BE2C (cell line): ENCODE measurements at regions not wholly inside any gene's neighbourhood (a gene's known extent, or its start where the extent isn't known, plus 50 kb on each side); places are given as distances from the start of the nearest gene placed in this dataset.

Experiments used
- DNase-seq: peaks from one replicate; pipeline ENCODE4 v3.0.0-alpha.2; 2020
- H3K27me3 ChIP-seq: fragments of 250-450 bp; sonication (Bioruptor Pico); 2 replicates; pipeline ENCODE4 v1.5.1; 2020; ENCODE audit warnings: mild to moderate bottlenecking
- H3K36me3 ChIP-seq: fragments of 250-450 bp; sonication (Bioruptor Pico); 2 replicates; pipeline ENCODE4 v1.5.1; 2020; ENCODE audit warnings: mild to moderate bottlenecking
- H3K4me1 ChIP-seq: fragments of 250-450 bp; sonication (Bioruptor Pico); 2 replicates; pipeline ENCODE4 v1.5.1; 2020
- H3K4me3 ChIP-seq: 2 replicates; pipeline ENCODE4 v1.5.1; 2011; ENCODE audit warnings: low read depth, low read length
- H3K9me3 ChIP-seq: fragments of 250-450 bp; sonication (Bioruptor Pico); 2 replicates; pipeline ENCODE4 v1.5.1; 2020
- TF ChIP-seq, protein P1 (sequence below): IDR thresholded peaks from 2 replicates; pipeline ENCODE4 v1.5.1; 2012; ENCODE audit warnings: mild to moderate bottlenecking, low read depth, low read length

DNA sequence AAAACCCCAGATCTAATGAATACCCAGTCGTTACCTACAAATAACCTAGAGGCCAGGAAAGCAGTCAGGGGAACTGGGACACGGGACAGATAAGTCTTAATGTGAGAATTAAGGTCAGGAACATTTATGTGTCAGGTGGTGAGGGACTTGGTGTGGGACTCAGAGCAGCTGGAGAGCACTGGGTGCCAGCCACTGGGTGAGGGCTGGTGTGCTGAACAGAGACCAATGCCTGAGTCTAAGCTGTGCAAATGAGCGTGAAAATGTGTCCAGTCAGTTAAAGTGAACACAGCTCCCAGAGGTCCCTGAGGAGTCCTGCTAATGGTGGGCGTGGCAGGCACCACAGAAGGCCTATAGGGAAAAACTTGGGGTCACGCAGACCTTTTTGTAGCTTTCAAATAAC lies 225.9 kb downstream of the C1D start:
- no peaks in the 10 kb centered on the region for H3K27me3 ChIP-seq
- H3K9me3 ChIP-seq, result no peaks in the 10 kb centered on the region
- DNase-seq, result no peak
- TF ChIP-seq, protein P1, sequence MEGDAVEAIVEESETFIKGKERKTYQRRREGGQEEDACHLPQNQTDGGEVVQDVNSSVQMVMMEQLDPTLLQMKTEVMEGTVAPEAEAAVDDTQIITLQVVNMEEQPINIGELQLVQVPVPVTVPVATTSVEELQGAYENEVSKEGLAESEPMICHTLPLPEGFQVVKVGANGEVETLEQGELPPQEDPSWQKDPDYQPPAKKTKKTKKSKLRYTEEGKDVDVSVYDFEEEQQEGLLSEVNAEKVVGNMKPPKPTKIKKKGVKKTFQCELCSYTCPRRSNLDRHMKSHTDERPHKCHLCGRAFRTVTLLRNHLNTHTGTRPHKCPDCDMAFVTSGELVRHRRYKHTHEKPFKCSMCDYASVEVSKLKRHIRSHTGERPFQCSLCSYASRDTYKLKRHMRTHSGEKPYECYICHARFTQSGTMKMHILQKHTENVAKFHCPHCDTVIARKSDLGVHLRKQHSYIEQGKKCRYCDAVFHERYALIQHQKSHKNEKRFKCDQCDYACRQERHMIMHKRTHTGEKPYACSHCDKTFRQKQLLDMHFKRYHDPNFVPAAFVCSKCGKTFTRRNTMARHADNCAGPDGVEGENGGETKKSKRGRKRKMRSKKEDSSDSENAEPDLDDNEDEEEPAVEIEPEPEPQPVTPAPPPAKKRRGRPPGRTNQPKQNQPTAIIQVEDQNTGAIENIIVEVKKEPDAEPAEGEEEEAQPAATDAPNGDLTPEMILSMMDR, result no peak
- H3K36me3 ChIP-seq, result no peaks in the 10 kb centered on the region
- H3K4me1 ChIP-seq, result peaks cover 4% of the 10 kb centered on the region; the same call in 1 of the 2 replicates
- no peak overlapping the region for H3K4me3 ChIP-seq

DNA sequence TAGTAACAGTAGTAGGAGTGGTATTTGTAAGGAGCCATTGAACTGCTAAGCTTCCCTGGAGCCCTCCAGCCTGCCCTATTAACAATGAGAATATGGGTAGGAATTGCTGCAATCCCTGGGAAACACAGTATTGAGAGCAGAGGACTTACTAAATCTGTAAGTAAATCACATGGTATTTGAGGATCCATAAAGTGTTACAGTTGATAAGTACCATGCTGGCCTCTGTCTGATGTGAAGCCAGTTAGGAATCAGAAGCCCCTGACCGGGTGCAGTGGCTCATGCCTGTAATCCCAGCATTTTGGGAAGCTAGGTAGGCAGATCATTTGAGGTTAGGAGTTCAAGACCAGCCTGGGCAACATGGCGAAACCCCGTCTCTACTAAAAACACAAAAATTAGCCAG lies 224.6 kb downstream of the C1D start:
- no peak overlapping the region for H3K4me3 ChIP-seq
- H3K4me1 ChIP-seq, result peaks cover 4% of the 10 kb centered on the region
- DNase-seq, result no peak
- no peaks in the 10 kb centered on the region for H3K9me3 ChIP-seq
- H3K27me3 ChIP-seq, result no peaks in the 10 kb centered on the region
- no peaks in the 10 kb centered on the region for H3K36me3 ChIP-seq
- TF ChIP-seq, protein P1, result no peak

DNA sequence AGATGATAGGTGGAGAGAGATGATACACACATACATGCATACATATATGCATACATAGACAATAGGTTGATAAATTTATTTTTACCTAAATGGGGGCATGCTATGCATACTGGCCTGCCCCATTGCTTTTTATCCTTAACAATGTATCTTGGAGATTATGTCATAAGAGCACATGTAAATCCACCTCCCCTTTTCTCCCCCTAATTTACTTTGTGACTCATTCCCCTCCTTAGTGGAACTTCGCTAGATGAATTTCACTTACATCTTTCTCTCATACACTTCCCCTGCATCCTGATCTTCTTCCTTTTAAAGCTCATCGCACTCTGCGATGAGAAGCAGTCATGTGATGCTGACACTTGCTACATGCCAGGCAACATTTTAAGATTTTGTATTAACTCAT lies 223.6 kb downstream of the C1D start:
- H3K4me1 ChIP-seq, result peaks cover 4% of the 10 kb centered on the region
- no peak overlapping the region for H3K4me3 ChIP-seq
- no peaks in the 10 kb centered on the region for H3K36me3 ChIP-seq
- TF ChIP-seq, protein P1, result no peak
- H3K9me3 ChIP-seq, result no peaks in the 10 kb centered on the region
- no peaks in the 10 kb centered on the region for H3K27me3 ChIP-seq
- DNase-seq, result no peak

DNA sequence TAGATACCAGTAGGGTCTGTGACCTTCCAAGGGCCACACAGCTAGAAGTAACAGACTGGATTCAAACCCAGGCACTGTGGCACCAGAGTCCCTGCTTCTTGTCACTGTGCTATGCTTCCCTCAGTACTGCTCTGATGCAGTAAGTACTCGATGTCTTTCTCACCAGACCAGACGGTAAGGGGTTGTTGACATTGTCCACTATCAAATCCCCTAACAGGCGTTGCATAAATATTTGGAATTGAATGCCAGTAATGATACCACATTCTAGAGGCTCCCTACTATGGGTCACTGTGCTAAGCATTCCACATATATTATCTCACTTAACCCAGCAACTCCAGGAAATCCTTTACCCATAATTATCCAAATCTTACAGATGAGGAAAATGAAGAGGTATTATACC lies 223.1 kb downstream of the C1D start:
- Histone ChIP-seq H3K36me3 (no peaks in the 10 kb centered on the region), H3K9me3 (no peaks in the 10 kb centered on the region), H3K27me3 (no peaks in the 10 kb centered on the region), H3K4me1 (peaks cover 4% of the 10 kb centered on the region), H3K4me3 (no peak overlapping the region)
- no peak for DNase-seq
- TF ChIP-seq, protein P1, result no peak

DNA sequence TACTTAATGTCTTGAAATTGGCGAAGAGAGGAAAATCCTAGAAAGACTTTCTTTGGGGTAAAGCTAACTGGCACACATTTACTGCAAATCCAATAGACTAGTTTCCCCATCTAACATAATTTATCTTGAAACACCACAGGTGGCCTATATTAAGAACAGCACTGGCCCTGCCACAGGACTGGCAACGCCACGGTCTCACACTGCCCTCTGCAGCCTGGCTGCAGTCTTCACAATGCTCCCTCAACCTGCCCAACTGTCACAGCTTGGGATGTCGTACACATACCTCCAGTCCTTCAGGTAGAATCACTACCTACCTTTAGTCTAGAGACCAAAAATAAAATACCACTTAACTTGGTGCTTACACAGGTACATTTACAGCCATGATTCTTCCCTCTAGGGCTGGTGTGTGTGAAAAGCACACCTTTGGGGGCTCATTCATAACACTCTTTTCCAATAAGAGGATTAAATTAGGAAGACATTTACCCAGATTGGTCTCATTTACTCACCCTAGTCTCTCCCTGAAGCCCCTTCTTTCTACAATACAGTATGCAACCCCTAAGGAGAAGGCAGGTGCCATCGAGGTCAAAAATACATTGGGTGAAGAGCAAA lies 222.2 kb downstream of the C1D start:
- H3K9me3 ChIP-seq, result no peaks in the 10 kb centered on the region
- H3K27me3 ChIP-seq, result no peaks in the 10 kb centered on the region
- no peaks in the 10 kb centered on the region for H3K36me3 ChIP-seq
- TF ChIP-seq, protein P1, result peak; percentile 81
- peaks cover 4% of the 10 kb centered on the region for H3K4me1 ChIP-seq
- no peak overlapping the region for H3K4me3 ChIP-seq
- peak; percentile 72 for DNase-seq

DNA sequence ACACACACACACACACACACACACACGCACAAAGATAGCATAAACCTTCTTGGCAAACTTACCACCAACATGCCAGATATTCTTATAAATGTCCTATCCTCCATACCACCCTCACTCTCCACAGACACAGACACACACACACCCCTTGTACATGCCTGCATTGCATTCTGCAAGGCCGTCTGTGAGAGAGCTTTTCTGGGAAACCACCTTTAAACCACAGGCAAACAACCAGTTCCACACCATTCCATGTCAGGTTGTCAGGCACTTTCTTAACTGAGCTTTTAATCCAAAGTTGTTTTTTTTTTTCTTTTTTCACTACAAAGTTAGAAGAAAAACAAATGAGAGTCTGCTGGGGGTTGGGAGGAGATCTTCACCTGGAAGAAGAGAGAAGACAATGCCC lies 221.1 kb downstream of the C1D start:
- H3K4me3 ChIP-seq, result no peak overlapping the region
- no peak for DNase-seq
- no peaks in the 10 kb centered on the region for H3K27me3 ChIP-seq
- H3K4me1 ChIP-seq, result peaks cover 4% of the 10 kb centered on the region
- H3K9me3 ChIP-seq, result no peaks in the 10 kb centered on the region
- no peaks in the 10 kb centered on the region for H3K36me3 ChIP-seq
- TF ChIP-seq, protein P1, result no peak
